ENCODE measurements at regions not wholly inside any gene's neighbourhood (a gene's known extent, or its start where the extent isn't known, plus 50 kb on each side); places are given as distances from the start of the nearest gene placed in this dataset.

DNA sequence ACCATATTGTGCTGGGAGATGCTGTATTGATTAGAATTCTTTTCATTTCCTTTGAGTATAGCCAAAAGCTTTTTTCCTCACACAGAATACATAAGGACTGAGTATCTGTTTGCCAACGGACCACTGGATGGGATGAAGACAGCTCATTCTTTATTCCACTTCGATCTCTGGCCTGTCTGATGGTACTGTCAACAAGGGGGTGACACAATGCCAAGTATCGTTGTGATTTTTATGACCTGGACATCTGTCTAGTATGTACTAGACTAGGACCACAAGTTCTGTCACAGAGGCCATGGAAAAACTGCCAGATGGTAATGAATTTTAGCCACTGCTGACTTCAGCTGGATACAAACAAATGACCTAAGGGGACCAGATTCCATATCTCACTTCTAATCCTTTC, 502.7 kb downstream of the SOX5 start:
- TF ChIP-seq, protein P1, sequence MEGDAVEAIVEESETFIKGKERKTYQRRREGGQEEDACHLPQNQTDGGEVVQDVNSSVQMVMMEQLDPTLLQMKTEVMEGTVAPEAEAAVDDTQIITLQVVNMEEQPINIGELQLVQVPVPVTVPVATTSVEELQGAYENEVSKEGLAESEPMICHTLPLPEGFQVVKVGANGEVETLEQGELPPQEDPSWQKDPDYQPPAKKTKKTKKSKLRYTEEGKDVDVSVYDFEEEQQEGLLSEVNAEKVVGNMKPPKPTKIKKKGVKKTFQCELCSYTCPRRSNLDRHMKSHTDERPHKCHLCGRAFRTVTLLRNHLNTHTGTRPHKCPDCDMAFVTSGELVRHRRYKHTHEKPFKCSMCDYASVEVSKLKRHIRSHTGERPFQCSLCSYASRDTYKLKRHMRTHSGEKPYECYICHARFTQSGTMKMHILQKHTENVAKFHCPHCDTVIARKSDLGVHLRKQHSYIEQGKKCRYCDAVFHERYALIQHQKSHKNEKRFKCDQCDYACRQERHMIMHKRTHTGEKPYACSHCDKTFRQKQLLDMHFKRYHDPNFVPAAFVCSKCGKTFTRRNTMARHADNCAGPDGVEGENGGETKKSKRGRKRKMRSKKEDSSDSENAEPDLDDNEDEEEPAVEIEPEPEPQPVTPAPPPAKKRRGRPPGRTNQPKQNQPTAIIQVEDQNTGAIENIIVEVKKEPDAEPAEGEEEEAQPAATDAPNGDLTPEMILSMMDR (IDR thresholded peaks at IDR 0.05) = no peak
- no peak for TF ChIP-seq POLR2A (IDR thresholded peaks at IDR 0.05)
